ENCODE measurements at regions not wholly inside any gene's neighbourhood (a gene's known extent, or its start where the extent isn't known, plus 50 kb on each side); places are given as distances from the start of the nearest gene placed in this dataset.
"Not testable (repeated sequence)": the region's sequence is repeated elsewhere in the genome, so short reads cannot be mapped to it uniquely, and the experiment has no call there.

DNA sequence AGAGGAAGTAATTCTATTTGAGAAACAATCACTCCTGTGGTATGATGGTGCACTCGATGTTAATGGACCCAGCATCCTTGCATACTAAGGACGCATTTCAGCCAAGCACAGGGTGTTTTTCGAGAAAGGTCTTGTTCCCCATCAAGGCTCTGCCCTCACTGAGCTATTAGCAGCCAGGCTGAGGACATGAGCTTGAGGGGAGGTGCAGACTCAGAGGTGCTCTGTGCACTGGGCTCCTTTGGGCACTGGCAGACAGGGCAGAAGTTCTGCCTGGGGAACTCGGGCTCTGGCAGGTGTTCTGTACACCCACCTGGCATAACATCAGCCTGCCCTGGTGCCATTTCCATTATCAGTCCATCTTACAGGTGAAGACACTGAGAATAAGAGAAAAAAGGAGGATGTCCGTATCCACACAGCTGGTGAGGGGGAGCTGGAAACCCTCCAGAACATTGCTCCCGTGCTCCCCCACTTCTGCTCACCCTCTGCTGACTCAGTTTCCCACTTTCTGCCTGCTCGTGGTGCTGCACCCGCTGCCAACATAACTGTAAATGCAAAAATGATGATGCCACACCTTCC is 92.7 kb upstream of the RET start:
- DNase-seq (ENCODE audit: low spot score) (no peak), ATAC-seq (no peak)

DNA sequence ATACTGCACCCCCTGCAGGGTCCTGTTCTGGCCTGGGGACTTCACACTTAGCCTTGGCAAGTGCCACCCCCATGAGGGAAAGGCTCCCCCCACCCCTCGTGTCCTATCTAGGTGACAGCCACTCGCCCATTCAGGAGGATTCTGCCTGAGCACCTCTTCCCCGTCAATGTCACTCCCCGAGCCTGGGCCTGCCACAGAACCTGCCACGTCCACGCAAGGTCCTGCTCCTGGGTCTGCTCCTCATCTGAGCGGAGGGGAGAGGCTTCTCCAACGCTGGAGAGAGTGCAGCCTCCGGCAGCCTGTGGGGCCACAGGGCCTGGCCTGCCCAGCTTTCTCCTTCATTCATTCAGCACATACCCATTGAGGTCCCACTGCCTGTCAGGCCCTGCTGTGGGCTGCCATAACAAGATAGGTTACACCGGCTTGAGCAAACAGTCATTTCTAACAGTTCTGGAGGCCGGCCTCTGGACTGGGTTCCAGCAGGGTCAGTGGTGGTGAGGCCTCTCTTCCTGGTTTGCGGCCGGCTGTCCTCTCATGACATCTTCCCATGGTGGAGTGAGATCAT is 92.0 kb upstream of the RET start:
- DNase-seq (ENCODE audit: low spot score) (peak; percentile 38), ATAC-seq (no peak)

DNA sequence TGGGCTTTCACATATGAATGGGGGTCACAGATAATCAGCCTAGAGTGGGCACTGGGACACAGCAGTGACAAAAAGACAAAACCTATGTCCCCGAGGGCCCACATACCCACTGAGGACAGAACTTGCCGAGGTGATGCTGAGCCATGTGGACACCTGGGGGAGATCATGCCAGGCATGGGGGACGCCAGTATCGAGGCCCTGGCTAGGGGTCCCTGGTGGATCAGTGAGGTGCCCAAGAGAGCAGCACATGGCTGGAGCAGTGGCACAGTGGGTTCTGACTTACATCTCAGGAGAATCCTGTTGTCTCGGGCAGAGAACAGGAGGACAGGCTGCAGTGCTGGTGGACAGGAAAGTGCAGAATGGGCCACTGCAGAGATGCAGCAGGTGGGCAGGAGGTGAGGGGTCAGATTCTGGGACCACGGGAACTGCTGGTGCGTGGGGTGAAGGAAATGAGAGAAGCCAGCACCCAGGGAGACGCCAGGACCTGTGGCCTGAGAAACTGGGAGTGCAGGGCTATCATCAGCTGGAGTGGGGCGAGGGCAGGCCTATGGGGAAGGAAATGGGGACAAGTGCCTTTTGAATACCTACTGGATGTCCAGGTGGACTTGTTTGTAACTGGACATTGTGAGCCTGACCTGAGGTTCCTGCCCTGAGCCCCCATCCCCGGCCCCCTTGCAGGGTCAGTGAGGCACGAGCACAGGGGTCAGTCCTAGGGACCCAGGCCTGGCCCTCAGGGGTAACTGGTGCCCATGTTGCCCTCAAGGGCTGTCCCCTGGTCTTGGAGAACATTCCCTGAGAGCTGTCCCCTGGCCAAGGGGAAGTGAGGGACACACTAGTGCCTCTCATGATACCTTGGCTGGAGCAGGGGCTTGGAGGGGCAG is 91.2 kb upstream of the RET start:
- peak; percentile 36 for DNase-seq (ENCODE audit: low spot score)

DNA sequence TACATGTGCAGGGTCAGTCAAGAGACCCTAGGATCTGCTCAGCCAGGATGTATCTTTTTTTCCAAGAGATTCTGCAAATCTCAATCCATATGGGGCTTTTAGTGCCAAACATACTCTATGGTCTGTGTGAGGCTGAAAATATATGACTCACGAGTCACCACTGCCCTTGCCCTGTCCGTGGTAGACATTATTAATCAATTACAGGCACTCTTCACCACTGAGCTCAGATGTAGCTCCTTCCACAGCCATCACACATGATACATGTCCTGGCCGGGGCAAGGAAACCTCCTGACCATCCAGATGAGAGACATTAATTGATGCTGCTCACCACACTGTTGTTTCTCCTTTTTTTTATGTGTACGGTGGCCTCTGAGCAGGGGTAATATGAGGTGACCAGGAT is 90.2 kb upstream of the RET start:
- ATAC-seq: no peak

More for the DNA sequence above, 91.2 kb upstream of the RET start:
- ATAC-seq: no peak

DNA sequence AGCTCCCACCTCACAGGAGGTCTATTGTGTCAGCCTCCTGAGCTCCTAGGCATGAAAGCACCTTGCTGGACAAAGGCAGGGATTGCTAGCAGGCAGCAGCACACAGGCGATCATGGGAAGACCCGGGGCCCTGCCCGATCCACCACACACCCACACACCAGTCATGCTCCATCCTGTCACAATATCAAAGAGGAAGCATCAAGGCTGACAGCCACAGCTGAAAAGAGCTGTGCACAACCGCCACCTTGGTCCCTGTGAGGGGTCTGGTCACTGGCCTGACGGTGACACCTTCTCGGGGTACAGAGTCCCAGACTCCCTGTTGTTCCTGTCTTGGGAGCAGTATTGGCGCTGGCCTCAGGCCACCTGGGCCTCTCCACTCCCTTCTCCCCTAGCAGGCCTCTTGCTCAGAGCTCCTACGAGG is 89.7 kb upstream of the RET start:
- no peak for DNase-seq (ENCODE audit: low spot score)
- ATAC-seq: no peak

More for the DNA sequence above, 90.2 kb upstream of the RET start:
- no peak for DNase-seq (ENCODE audit: low spot score)

DNA sequence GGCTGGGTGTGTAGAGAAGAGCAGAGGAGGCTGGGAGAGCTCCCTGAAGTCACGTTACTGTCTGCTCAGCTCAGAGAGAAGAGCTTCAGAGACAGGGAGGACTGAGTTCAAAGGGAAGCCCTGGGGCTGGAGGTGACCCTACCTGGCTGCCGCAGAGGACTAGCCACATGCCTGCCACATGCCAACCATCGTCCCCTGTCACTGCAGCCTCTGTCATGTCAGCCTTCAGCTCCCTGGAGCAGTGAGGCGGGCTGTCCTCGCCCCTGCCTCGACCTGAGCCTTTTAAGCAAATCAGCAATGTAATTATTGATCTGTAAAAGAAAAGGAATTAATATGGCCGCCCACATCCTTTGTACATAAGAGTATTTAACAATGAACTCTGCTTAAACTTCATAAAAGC is 89.3 kb upstream of the RET start:
- DNase-seq (ENCODE audit: low spot score) (no peak), ATAC-seq (no peak)

DNA sequence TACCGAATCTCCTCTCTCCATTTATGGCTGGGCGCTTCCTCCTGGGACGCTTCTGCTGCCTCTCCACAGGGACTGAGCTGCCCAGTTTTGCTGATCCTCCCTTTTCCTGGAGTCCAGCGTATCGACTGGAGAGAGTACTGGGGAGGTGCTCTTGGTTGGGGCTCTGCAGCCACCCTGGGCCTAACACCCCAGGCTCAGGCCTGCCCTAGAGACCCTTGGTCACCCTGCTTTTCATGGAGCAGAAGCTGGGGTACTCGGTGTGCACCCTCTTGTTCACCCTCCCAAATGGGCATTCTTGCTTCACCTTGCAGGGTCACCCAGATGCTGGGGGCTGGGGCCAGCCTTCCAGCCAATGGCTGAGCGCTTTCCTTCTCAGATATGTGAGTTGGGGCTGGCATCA is 88.8 kb upstream of the RET start:
- no peak for DNase-seq (ENCODE audit: low spot score)
- ATAC-seq: no peak

DNA sequence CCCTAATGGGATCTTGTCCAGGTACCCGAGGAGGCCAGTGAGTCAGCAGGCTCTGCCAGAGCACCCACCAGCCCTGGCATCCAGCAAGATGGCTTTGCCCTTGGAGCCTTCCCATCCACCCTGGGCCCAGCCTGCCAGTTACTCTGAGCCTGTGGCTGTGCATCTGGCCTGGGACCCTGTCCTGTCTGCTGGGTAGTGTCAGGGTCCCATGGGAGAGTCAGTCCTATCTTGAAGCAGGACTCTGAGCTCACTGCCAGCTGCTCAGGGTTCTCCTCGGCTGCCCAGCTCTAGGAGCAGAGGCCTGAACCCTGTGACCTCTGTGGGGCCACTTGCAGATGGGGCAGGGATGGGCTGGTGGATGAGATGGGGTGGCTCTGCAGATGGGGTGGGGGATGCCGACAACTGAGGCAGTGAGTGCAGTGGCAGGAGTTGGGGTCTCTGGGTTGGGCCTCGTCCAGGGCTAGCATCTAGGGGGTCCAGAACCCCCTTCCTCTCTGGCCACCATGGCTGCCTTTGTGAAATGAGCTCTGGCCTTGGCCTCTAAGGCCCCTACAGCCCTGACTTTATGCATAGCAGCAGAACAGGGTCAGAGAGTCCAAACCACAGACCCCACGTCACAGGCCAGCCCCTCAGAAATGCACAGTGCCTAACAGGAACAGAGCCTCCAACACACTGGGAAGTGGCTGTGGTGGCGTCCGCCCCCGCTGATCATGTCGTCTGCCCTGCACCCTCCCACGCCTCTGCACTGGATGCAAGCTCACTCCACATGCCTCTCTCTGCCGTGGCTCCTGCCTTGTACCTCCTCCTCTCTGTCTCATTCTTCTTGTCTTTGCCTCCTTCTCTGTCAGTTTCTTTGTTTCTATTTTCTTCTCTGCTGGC is 88.1 kb upstream of the RET start:
- DNase-seq (ENCODE audit: low spot score) (no peak), ATAC-seq (no peak)

DNA sequence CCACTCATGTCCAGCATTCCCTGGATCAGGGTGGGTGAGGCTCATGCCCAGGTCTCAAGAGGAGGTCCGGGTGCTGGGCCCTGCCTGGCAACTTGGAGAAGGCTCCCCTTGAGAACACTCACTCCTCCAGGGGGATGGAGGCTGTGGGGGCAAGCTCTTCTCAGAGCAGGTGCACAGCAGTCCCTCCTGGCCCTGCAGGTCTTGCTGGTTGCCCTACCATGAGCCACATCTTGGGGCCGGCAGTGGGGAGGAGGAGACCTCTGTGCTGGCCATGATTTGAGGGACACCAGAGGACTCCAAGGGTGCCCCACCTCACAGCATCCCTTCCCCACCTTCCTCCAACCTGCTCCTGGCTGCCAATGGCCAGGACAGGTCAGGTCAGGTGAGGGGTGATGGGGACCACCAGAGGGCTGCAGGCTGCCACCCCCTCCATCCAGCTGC is 87.4 kb upstream of the RET start:
- ATAC-seq (no peak), DNase-seq (ENCODE audit: low spot score) (peak; percentile 29)

DNA sequence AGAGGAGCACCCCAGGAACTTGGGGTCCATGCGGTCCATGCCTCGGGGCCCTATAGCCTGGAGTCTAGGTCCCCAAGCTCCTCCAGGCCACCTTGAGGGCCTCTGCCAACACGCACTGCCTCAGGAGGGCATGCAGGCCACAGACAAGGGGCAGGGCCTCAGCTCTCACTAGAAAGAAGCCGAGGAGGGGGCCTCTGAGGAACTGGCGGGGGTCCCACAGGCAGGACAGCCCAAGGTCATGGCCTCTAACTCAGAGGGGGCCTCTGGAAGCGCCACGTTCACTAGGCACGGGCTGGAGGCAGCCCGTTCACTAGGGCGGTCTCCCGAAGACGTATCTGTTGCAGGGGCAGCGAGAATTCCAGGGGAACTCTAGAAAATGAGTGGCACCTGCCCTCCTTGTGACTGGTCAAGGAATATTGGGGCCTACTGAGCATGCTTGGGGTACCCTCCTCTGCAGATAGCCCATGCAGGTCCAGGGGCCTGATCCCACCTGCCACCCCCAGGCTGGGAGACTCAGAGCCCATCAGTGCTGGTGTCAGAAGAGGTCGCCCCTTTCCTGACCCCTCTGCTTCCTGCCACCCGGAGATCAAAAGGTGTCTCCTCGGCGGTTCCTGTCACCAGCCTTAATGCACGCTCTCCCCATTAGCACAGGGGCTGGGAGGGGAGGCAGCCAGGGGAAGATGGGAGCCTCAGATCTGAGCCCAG is 86.7 kb upstream of the RET start:
- DNase-seq (ENCODE audit: low spot score) (peak; percentile 37), ATAC-seq (no peak)

DNA sequence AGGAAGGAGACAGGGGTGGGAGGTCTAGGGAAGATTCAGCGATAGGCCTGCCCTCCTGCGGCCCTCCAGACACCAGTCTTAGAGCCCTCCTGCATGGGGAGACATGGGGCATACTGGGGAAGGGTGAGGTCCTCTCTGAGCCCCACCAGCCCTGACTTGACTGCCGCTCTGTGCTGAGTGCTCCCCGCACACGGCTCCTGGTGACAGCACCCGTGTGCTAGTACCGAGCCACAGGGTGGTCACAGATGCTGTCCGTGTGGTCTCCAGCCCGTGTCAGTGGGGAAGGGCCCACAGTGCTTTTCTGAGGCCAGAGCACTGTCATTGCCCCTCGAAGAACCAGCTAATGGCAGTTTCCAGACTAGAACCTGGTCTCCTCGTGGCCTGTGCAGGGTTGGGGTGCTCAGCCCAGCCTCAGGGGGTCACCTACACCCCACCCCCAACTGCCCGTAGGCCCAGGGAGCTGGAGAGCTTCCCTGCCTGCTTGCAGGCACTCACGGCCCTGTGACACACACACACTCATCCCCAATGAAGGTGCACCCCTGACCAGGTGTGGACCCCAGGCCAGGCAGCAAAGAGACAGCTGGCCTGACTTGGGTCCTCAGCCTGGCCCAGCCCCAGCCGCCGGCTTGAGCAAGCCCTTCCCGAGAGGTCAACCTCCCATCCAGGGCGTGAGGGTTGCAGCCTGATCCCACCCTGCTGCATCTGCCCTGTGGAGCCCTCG is 86.0 kb upstream of the RET start:
- DNase-seq (ENCODE audit: low spot score): peak; percentile 35
- no peak for ATAC-seq

DNA sequence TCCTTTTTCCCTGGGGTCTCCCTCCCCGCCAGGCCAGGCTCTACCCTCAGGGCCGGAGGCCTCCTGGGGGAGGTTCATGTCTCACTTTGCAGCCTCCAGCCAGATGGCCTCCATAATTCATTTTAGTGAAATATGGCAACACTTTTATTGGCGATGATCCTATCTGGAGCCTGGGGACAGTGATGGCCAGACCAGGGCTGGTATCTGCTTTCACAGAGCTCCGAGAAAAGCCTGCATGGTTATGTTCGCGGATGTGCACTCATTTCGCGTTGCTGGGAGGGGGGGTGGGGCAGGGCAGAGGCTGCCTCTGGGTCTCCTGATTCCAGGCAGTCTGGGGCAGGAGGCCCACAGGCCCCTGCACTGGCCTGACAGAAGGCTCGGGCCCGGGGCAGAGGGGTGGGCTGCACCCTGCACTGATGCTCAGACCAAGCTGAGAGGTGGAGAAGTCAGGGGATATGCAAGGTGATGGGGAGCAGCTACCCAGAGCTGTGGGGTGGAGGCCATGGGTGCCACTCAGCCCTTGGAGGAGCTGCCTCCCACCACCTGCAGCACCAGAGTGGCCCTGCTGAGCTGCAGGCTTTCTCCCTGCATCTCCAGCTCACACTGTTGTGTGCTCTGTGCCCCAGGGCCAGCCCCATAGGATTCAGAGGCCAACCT is 85.3 kb upstream of the RET start:
- ATAC-seq: no peak
- DNase-seq (ENCODE audit: low spot score): no peak

DNA sequence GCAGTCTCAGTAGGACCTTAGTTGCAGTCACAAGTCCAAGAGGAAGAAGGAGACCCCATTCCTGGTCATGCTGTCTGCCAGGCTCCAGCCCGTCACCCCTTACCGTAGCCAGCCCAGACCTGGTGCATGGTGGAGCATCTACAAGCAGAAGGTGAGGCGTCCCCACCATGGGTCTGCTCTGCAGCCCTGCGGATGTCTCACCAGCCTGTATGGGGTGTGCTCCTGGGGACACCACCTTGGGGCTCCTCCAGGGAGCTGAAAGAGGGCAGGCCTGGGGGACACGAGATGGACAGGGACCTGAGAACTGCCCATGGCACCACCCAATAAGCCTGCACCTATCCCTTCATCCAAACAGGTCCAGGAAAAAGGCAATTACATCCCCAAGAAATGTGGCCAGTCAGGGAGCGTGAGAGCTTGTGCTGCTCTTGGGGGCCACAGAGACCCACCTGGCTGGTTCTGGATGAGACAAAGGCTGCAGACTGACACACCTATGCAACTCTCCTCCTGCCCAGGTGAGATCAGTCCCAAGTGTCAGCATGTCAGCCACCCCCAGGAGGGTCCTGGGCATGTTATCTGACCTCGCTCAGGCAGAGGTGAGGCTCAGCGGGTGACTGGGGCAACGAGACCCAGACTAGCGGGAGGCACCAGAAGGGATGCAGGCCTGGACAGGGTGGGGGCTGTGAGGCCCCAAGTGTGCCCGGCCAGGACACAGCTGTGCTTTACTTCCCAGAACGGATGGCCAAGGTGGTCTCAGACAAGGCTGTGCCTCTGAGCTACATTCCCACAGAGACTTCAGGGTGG is 84.5 kb upstream of the RET start:
- ATAC-seq: no peak
- peak; percentile 35 for DNase-seq (ENCODE audit: low spot score)

DNA sequence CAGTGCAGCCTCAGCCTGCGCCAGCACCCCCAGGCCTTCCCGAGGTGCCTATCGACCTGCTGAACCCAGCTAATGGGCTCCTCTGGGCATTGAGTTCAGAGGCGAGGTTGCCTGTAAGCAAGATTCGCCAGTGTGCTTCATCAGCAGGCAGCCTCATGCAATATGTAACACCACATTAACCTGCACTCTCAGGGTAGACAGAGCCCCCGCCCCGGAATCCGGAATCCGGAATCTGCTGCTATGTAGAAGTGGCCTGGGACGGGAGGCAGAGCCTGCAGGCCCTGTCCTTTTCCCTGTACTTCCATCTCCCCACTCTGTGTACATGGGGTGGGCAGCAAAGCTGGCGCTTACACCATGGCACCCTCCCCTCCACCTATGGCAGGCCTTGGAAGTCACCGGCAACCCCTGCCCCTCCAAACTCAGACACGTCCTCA is 83.9 kb upstream of the RET start:
- DNase-seq (ENCODE audit: low spot score) (no peak), ATAC-seq (no peak)

DNA sequence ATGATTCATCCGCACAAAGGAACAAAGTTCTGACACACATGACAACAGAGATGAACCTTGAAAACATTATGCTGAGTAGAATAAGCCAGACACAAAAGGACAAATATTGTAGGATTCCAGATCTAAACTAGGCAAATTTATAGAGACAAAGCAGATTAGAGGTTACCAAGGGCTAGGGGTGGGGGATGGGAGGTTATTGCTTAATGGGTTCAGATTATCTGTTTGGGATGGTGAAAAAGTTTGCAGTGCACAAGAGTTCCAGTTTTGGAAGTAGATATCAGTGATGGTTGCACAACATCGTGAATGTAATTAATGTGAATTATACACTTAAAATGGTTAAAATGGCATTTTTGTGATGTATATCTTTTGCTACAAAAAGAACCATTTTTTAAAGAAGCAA is 82.0 kb upstream of the RET start:
- DNase-seq (ENCODE audit: low spot score): not testable (repeated sequence)
- ATAC-seq: peak; percentile 73

DNA sequence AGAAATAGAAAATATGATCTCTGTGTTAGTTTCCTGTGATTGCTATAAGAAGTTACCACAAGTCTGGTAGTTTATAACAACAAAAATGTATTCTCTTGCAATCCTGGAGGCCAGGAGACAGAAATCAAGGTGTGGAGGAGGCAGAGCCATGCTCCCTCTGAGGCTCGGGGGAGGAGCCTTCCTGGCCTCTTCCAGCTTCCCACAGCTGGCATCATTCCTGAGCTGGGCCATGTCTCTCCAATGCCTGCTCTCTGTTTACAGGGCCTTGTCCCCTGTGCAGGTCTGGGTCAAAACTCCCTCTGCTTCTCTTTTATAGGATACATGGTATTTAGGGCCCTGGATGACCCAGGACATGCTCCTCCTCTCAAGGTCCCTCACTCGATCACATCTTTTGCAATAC is 81.3 kb upstream of the RET start:
- ATAC-seq (peak; percentile 69), DNase-seq (ENCODE audit: low spot score) (peak; percentile 48)

DNA sequence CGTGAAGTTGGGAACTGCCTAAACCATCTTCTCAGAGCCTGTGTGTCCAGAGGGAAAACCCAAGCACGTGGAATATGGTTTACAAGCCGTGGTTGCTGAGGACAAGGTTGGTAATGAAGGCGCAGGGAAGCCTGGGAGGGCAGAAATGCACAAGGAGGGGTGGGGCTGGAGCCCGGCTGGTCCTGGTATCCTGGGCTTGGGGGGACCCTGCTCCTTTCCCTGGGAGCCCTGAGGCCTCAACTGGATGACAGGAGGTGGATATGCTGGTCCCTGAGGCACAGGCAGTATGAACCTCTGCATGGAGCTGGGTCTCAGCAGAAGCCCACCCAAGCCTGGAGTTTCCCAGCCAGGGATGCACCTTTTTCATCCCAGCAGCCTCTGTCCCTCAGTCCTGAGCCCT is 80.3 kb upstream of the RET start:
- no peak for ATAC-seq
- DNase-seq (ENCODE audit: low spot score): no peak

DNA sequence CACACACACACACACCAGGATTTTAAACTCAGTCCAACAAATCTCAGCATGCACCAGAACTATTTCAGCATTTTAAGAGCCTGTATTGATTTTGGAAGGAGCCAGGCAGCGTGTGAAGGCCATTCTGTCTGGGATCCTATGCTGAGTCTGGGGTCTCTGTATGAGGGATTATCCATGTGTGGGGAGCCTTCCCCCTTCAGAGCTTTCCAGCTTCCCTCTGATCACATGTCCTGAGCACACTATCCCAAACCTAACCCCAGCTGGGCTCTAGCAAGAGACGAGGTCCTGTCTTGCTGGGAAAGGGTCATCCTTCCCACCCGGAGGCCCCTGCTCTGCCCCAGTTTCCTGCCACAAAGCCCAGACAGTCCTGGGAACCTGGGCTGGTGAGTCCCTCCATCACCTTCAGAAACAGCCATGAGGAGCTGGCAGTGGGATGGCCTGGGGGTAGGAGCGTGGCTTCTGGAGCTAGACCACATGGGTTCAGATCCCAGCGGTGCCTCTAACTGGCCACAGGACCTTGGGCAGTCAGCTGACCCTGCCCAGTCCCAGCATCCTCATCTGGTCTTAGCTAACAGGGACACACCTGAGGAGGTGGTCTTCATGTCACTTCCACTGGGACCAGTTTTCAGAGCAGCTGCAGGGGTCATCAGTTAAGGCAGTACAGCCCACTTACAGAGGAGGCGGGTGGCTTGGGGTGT is 79.6 kb upstream of the RET start:
- ATAC-seq: no peak
- no peak for DNase-seq (ENCODE audit: low spot score)
